Neural crest cell (in vitro differentiated cells): ENCODE measurements at regions not wholly inside any gene's neighbourhood (a gene's known extent, or its start where the extent isn't known, plus 50 kb on each side); places are given as distances from the start of the nearest gene placed in this dataset.

Experiments used
- DNase-seq: peaks from one replicate; pipeline ENCODE4 v3.0.0; 2021; ENCODE audit warnings: low read depth, mixed read lengths, low spot score
- H3K27ac Mint-ChIP-seq: one replicate; pipeline ENCODE4 v1.8.0; 2021; ENCODE audit warnings: mild to moderate bottlenecking, mixed read lengths; ENCODE audit not compliant: unreplicated experiment
- H3K27me3 Mint-ChIP-seq: 2 replicates; pipeline ENCODE4 v1.8.0; 2021; ENCODE audit warnings: low read depth, mild to moderate bottlenecking, mixed read lengths
- H3K36me3 Mint-ChIP-seq: 2 replicates; pipeline ENCODE4 v1.8.0; 2021; ENCODE audit warnings: low read depth, mild to moderate bottlenecking, mixed read lengths
- H3K4me1 Mint-ChIP-seq: 2 replicates; pipeline ENCODE4 v1.8.0; 2021; ENCODE audit warnings: mixed read lengths
- H3K4me3 Mint-ChIP-seq: one replicate; pipeline ENCODE4 v1.8.0; 2021; ENCODE audit warnings: mild to moderate bottlenecking, mixed read lengths
- H3K9me3 Mint-ChIP-seq: 2 replicates; pipeline ENCODE4 v1.8.0; 2021; ENCODE audit warnings: mixed read lengths
- CTCF ChIP-seq: fragments of 200-600 bp; sonication (generic); conservative IDR thresholded peaks from 2 replicates; pipeline ENCODE4 v1.5.0; 2021; ENCODE audit warnings: antibody characterized with exemption, mild to moderate bottlenecking

- Mint-ChIP-seq H3K9me3 (no peaks in the 10 kb centered on the region), H3K27me3 (no peaks in the 10 kb centered on the region), H3K4me3 (no peak overlapping the region), H3K27ac (no peak overlapping the region), H3K36me3 (no peaks in the 10 kb centered on the region), H3K4me1 (no peaks in the 10 kb centered on the region)
- TF ChIP-seq CTCF: no peak
- DNase-seq: no peak
These were observed 273.6 kb upstream of the CTNND2 start for GRCh38 chr5:12177851-12178250.

- TF ChIP-seq CTCF: no peak
- no peaks in the 10 kb centered on the region for H3K27me3 Mint-ChIP-seq
- no peak overlapping the region for H3K27ac Mint-ChIP-seq
- DNase-seq: no peak
- no peaks in the 10 kb centered on the region for H3K9me3 Mint-ChIP-seq
- H3K4me1 Mint-ChIP-seq: no peaks in the 10 kb centered on the region
- no peak overlapping the region for H3K4me3 Mint-ChIP-seq
- H3K36me3 Mint-ChIP-seq: no peaks in the 10 kb centered on the region
These were observed 273.0 kb upstream of the CTNND2 start for GRCh38 chr5:12177225-12177624.

GRCh38 chr5:12175914-12176585 is 271.8 kb upstream of the CTNND2 start:
- H3K36me3 Mint-ChIP-seq: no peaks in the 10 kb centered on the region
- H3K4me1 Mint-ChIP-seq: no peaks in the 10 kb centered on the region
- H3K27ac Mint-ChIP-seq: no peak overlapping the region
- DNase-seq: no peak
- no peaks in the 10 kb centered on the region for H3K27me3 Mint-ChIP-seq
- no peaks in the 10 kb centered on the region for H3K9me3 Mint-ChIP-seq
- no peak for TF ChIP-seq CTCF
- no peak overlapping the region for H3K4me3 Mint-ChIP-seq

- no peak overlapping the region for H3K4me3 Mint-ChIP-seq
- H3K9me3 Mint-ChIP-seq: no peaks in the 10 kb centered on the region
- no peak for DNase-seq
- no peak for TF ChIP-seq CTCF
- H3K36me3 Mint-ChIP-seq: no peaks in the 10 kb centered on the region
- no peak overlapping the region for H3K27ac Mint-ChIP-seq
- H3K4me1 Mint-ChIP-seq: no peaks in the 10 kb centered on the region
- no peaks in the 10 kb centered on the region for H3K27me3 Mint-ChIP-seq
These were observed 270.5 kb upstream of the CTNND2 start for GRCh38 chr5:12174734-12175133.

DNA sequence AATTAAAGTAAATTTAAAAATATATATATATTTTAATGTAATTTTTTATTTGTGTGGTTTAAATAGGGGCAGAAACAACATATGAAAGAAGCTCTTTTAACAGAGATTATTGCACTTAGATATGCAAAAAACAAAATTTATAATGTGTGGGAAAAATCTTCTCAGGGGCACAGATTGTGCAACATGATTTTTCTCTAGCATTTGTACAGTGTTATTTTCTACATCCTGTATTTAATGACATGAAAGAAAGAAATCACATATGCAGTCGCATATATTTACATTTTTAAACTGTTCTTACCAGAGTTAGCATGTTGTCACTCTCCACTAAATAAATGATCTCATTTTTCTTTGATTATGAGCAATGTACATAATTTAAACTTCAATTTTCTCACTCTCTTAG is 265.3 kb upstream of the CTNND2 start:
- Mint-ChIP-seq H3K36me3 (no peaks in the 10 kb centered on the region), H3K9me3 (no peaks in the 10 kb centered on the region), H3K4me1 (no peaks in the 10 kb centered on the region), H3K4me3 (no peak overlapping the region), H3K27ac (no peak overlapping the region), H3K27me3 (no peaks in the 10 kb centered on the region)
- DNase-seq: no peak
- TF ChIP-seq CTCF: no peak

DNA sequence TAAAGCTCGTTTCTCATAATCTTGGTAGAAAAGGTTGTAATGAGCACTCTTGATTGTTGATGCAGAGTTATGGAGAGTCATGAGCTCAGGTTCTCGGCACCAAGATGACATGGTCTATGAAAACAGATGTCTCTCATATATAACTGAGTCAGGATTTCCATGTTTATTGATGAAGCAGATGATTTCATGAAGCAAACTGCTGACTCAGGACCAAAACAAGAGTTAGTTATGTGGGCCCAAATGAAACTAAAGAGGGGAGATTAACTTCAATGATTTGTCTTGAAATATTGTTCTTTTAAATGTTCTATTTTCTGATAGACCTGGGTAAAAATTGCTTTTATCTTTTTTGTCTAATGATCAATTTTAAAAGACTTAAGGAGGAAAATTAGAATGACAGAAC is 258.6 kb upstream of the CTNND2 start:
- H3K36me3 Mint-ChIP-seq: no peaks in the 10 kb centered on the region
- no peak for DNase-seq
- no peak overlapping the region for H3K4me3 Mint-ChIP-seq
- TF ChIP-seq CTCF: no peak
- H3K9me3 Mint-ChIP-seq: peaks cover 3% of the 10 kb centered on the region
- H3K27me3 Mint-ChIP-seq: no peaks in the 10 kb centered on the region
- no peaks in the 10 kb centered on the region for H3K4me1 Mint-ChIP-seq
- no peak overlapping the region for H3K27ac Mint-ChIP-seq
